HG02678 (cell line): ENCODE measurements at regions not wholly inside any gene's neighbourhood (a gene's known extent, or its start where the extent isn't known, plus 50 kb on each side); places are given as distances from the start of the nearest gene placed in this dataset.
"Not testable (repeated sequence)": the region's sequence is repeated elsewhere in the genome, so short reads cannot be mapped to it uniquely, and the experiment has no call there.

Experiments
- ATAC-seq: cut with Tn5 transposase; IDR thresholded peaks from one replicate; pipeline ENCODE4 v1.9.1; 2021; ENCODE audit warnings: mild to moderate bottlenecking, moderate library complexity; ENCODE audit not compliant: unreplicated experiment

GRCh38 chr10:108078263-108078662 lies 913.8 kb upstream of the SORCS1 start:
- ATAC-seq, result no peak

- no peak for ATAC-seq
These were observed 908.0 kb upstream of the SORCS1 start for GRCh38 chr10:108072466-108072865.

GRCh38 chr10:108070789-108071188 lies 906.3 kb upstream of the SORCS1 start:
- ATAC-seq, result no peak

- no peak for ATAC-seq
These were observed 904.6 kb upstream of the SORCS1 start for GRCh38 chr10:108069096-108069495.

GRCh38 chr10:108064746-108065260 lies 900.3 kb upstream of the SORCS1 start:
- ATAC-seq, result no peak

GRCh38 chr10:108060246-108060645 lies 895.7 kb upstream of the SORCS1 start:
- ATAC-seq, result no peak

GRCh38 chr10:108055506-108055905 lies 891.0 kb upstream of the SORCS1 start:
- no peak for ATAC-seq

- no peak for ATAC-seq
These were observed 888.5 kb upstream of the SORCS1 start for GRCh38 chr10:108052981-108053380.

GRCh38 chr10:108051218-108051617 lies 886.7 kb upstream of the SORCS1 start:
- no peak for ATAC-seq

GRCh38 chr10:108050626-108051025 lies 886.1 kb upstream of the SORCS1 start:
- no peak for ATAC-seq

GRCh38 chr10:108049668-108050067 lies 885.2 kb upstream of the SORCS1 start:
- ATAC-seq, result no peak

- no peak for ATAC-seq
These were observed 884.4 kb upstream of the SORCS1 start for GRCh38 chr10:108048898-108049297.

GRCh38 chr10:108039821-108040584 lies 875.5 kb upstream of the SORCS1 start:
- ATAC-seq, result no peak

GRCh38 chr10:108037061-108037460 lies 872.6 kb upstream of the SORCS1 start:
- ATAC-seq, result no peak

- ATAC-seq, result no peak
These were observed 871.8 kb upstream of the SORCS1 start for GRCh38 chr10:108036265-108036664.

GRCh38 chr10:108034829-108035228 lies 870.3 kb upstream of the SORCS1 start:
- ATAC-seq, result no peak

GRCh38 chr10:108033518-108033917 lies 869.0 kb upstream of the SORCS1 start:
- not testable (repeated sequence) for ATAC-seq

GRCh38 chr10:108031505-108031904 lies 867.0 kb upstream of the SORCS1 start:
- no peak for ATAC-seq

GRCh38 chr10:108014902-108015177 lies 850.3 kb upstream of the SORCS1 start:
- peak; percentile 91 for ATAC-seq

GRCh38 chr10:108014145-108014901 lies 849.8 kb upstream of the SORCS1 start:
- ATAC-seq, result peak; percentile 60

- ATAC-seq, result no peak
These were observed 841.1 kb upstream of the SORCS1 start for GRCh38 chr10:108005627-108006026.

- ATAC-seq, result no peak
These were observed 839.1 kb upstream of the SORCS1 start for GRCh38 chr10:108003576-108003975.
